H1 (cell line): ENCODE measurements at regions not wholly inside any gene's neighbourhood (a gene's known extent, or its start where the extent isn't known, plus 50 kb on each side); places are given as distances from the start of the nearest gene placed in this dataset.

ENCODE experiments used
- CHD2 ChIP-seq: IDR thresholded peaks from 2 replicates; pipeline ENCODE4 v1.6.1; 2012; ENCODE audit warnings: low read length, improper control_type of control experiment
- CHD7 ChIP-seq: fragments of 300-600 bp; sonication (generic); IDR thresholded peaks from 2 replicates; pipeline ENCODE4 v1.7.1; 2012; ENCODE audit warnings: low read length, moderate library complexity, mild to moderate bottlenecking, inconsistent platforms; ENCODE audit not compliant: insufficient replicate concordance

DNA sequence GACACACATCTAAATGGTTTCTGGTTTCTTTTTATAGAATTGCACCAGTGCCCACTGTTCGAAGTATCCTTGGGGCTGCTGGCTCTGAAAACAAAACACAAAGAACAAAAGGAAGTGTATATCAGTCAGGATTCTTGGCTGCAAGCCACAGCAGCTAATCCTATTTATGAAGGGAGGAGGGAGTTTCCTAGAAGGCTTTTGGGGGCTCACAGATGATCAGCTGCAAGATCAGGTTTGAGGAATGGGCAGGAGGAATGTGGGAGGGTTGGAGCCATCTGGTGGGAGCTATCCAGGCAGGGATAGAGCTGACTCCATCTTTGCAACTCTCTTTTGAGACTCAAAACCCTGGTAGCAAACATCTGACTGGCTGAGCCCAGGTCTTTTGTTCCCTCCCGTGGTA lies 118.3 kb upstream of the EEF2KMT start (continued):
- TF ChIP-seq CHD7, result no peak
- no peak for TF ChIP-seq CHD2
